Hepatocyte (in vitro differentiated cells): ENCODE measurements at regions not wholly inside any gene's neighbourhood (a gene's known extent, or its start where the extent isn't known, plus 50 kb on each side); places are given as distances from the start of the nearest gene placed in this dataset.

Experiments used
- DNase-seq: peaks from one replicate; pipeline ENCODE4 v3.0.0-alpha.2; 2016; ENCODE audit warnings: low spot score
- H2AFZ ChIP-seq: fragments of 200-600 bp; sonication (generic); 2 replicates; pipeline ENCODE4 v1.6.0; 2016; ENCODE audit warnings: antibody characterized with exemption, mild to moderate bottlenecking
- H3K27ac ChIP-seq: fragments of 200-600 bp; sonication (generic); 2 replicates; pipeline ENCODE4 v1.5.1; 2016; ENCODE audit warnings: mild to moderate bottlenecking
- H3K27me3 ChIP-seq: fragments of 200-600 bp; sonication (generic); 2 replicates; pipeline ENCODE4 v1.6.1; 2016
- H3K36me3 ChIP-seq: fragments of 200-600 bp; sonication (generic); replicated peaks from 2 replicates; pipeline ENCODE4 v1.5.1; 2016; ENCODE audit warnings: low read depth; ENCODE audit not compliant: insufficient read depth
- H3K4me1 ChIP-seq: fragments of 200-600 bp; sonication (generic); 2 replicates; pipeline ENCODE4 v1.5.1; 2016; ENCODE audit warnings: mild to moderate bottlenecking, moderate library complexity; ENCODE audit not compliant: insufficient read depth
- H3K4me2 ChIP-seq: fragments of 200-600 bp; sonication (generic); 2 replicates; pipeline ENCODE4 v1.6.0; 2016
- H3K4me3 ChIP-seq: fragments of 200-600 bp; sonication (generic); 2 replicates; pipeline ENCODE4 v1.5.1; 2016; ENCODE audit warnings: mild to moderate bottlenecking
- H3K79me2 ChIP-seq: fragments of 200-600 bp; sonication (generic); 2 replicates; pipeline ENCODE4 v1.6.0; 2017; ENCODE audit warnings: mild to moderate bottlenecking
- H3K9me2 ChIP-seq: fragments of 200-600 bp; sonication (generic); replicated peaks from 2 replicates; pipeline ENCODE4 v1.6.0; 2017; ENCODE audit warnings: mild to moderate bottlenecking; ENCODE audit not compliant: insufficient read depth
- H3K9me3 ChIP-seq: fragments of 200-600 bp; sonication (generic); 2 replicates; pipeline ENCODE4 v1.5.1; 2016; ENCODE audit warnings: low read depth, mild to moderate bottlenecking
- H4K20me1 ChIP-seq: fragments of 200-600 bp; sonication (generic); 2 replicates; pipeline ENCODE4 v1.6.0; 2016; ENCODE audit warnings: mild to moderate bottlenecking; ENCODE audit not compliant: insufficient read depth, poor library complexity, severe bottlenecking
- CTCF ChIP-seq: fragments of 200-600 bp; sonication (generic); IDR thresholded peaks from 2 replicates; pipeline ENCODE4 v1.5.1; 2016; ENCODE audit warnings: antibody characterized with exemption, mild to moderate bottlenecking; ENCODE audit not compliant: poor library complexity
- EZH2 ChIP-seq: fragments of 200-600 bp; sonication (generic); IDR thresholded peaks from 2 replicates; pipeline ENCODE4 v1.6.1; 2016; ENCODE audit warnings: antibody characterized with exemption, mild to moderate bottlenecking, borderline replicate concordance
- EZH2phosphoT487 ChIP-seq: fragments of 200-600 bp; sonication (generic); IDR thresholded peaks from one replicate; pipeline ENCODE4 v1.6.1; 2018; ENCODE audit warnings: antibody characterized with exemption, mild to moderate bottlenecking, low read depth, moderate library complexity; ENCODE audit not compliant: unreplicated experiment, severe bottlenecking
- WGBS: methylation state at CpG from one replicate; pipeline ENCODE4 v1.1.6; 2016; ENCODE audit warnings: low lambda C conversion rate; ENCODE audit errors: missing lambda C conversion rate; 5-methylcytosine and 5-hydroxymethylcytosine counted together

GRCh38 chr5:44183312-44183711, 205.9 kb downstream of the FGF10 start:
- no peak for TF ChIP-seq CTCF
- TF ChIP-seq EZH2phosphoT487, result no peak
- TF ChIP-seq EZH2, result no peak
- no peak overlapping the region for H3K4me3 ChIP-seq
- H3K27me3 ChIP-seq, result no peaks in the 10 kb centered on the region
- 85% methylated on average over 1 of the region's 1 CpG for WGBS
- H3K4me1 ChIP-seq, result no peaks in the 10 kb centered on the region
- no peak overlapping the region for H3K27ac ChIP-seq
- DNase-seq, result no peak
- H3K9me3 ChIP-seq, result no peaks in the 10 kb centered on the region
- no peak overlapping the region for H2AFZ ChIP-seq
- H3K36me3 ChIP-seq, result no peaks in the 10 kb centered on the region
- no peaks in the 10 kb centered on the region for H3K9me2 ChIP-seq
- no peak overlapping the region for H3K4me2 ChIP-seq
- H3K79me2 ChIP-seq, result no peaks in the 10 kb centered on the region
- no peaks in the 10 kb centered on the region for H4K20me1 ChIP-seq

- TF ChIP-seq EZH2 (no peak), EZH2phosphoT487 (no peak), CTCF (no peak)
- 78% methylated on average over 2 of the region's 2 CpGs for WGBS
- Histone ChIP-seq H3K9me2 (no peaks in the 10 kb centered on the region), H3K9me3 (no peaks in the 10 kb centered on the region), H3K36me3 (no peaks in the 10 kb centered on the region), H4K20me1 (no peaks in the 10 kb centered on the region), H3K79me2 (no peaks in the 10 kb centered on the region), H3K4me2 (no peak overlapping the region), H3K27me3 (no peaks in the 10 kb centered on the region), H3K4me3 (no peak overlapping the region), H2AFZ (no peak overlapping the region), H3K27ac (no peak overlapping the region), H3K4me1 (no peaks in the 10 kb centered on the region)
- no peak for DNase-seq
Measured at GRCh38 chr5:44178414-44178813, 210.8 kb downstream of the FGF10 start.

GRCh38 chr5:44167540-44167939, 221.7 kb downstream of the FGF10 start:
- H4K20me1 ChIP-seq, result no peaks in the 10 kb centered on the region
- no peak overlapping the region for H2AFZ ChIP-seq
- H3K4me1 ChIP-seq, result no peaks in the 10 kb centered on the region
- H3K36me3 ChIP-seq, result no peaks in the 10 kb centered on the region
- no peaks in the 10 kb centered on the region for H3K27me3 ChIP-seq
- no peak overlapping the region for H3K4me3 ChIP-seq
- no peaks in the 10 kb centered on the region for H3K9me3 ChIP-seq
- no peak for DNase-seq
- no peaks in the 10 kb centered on the region for H3K79me2 ChIP-seq
- H3K4me2 ChIP-seq, result peak overlapping the region; percentile 6
- H3K9me2 ChIP-seq, result no peaks in the 10 kb centered on the region
- no peak for TF ChIP-seq CTCF
- no peak for TF ChIP-seq EZH2
- TF ChIP-seq EZH2phosphoT487, result no peak
- no peak overlapping the region for H3K27ac ChIP-seq

GRCh38 chr5:44160369-44160768, 228.9 kb downstream of the FGF10 start:
- Histone ChIP-seq H4K20me1 (no peaks in the 10 kb centered on the region), H3K4me2 (no peak overlapping the region), H3K9me2 (no peaks in the 10 kb centered on the region), H3K4me1 (no peaks in the 10 kb centered on the region), H2AFZ (no peak overlapping the region), H3K27ac (no peak overlapping the region), H3K79me2 (no peaks in the 10 kb centered on the region), H3K9me3 (peaks cover 3% of the 10 kb centered on the region), H3K27me3 (no peaks in the 10 kb centered on the region), H3K36me3 (no peaks in the 10 kb centered on the region), H3K4me3 (no peak overlapping the region)
- no peak for DNase-seq
- WGBS, result 88% methylated on average over 4 of the region's 4 CpGs
- TF ChIP-seq CTCF (no peak), EZH2phosphoT487 (no peak), EZH2 (no peak)
